BJ (cell line): ENCODE measurements at regions not wholly inside any gene's neighbourhood (a gene's known extent, or its start where the extent isn't known, plus 50 kb on each side); places are given as distances from the start of the nearest gene placed in this dataset.

Source experiments
- CTCF ChIA-PET: fragments of 350-600 bp; formaldehyde crosslinking; extraction: SDS; loops from one replicate; lab custom pipeline; 2021; ENCODE audit warnings: antibody characterized with exemption, inconsistent platforms; lab: Yijun Ruan, JAX
- POLR2A ChIA-PET: fragments of 300-600 bp; sonication (Branson Sonifier 250); formaldehyde crosslinking; extraction: SDS; loops from one replicate; lab custom pipeline; 2021; ENCODE audit warnings: antibody characterized with exemption; lab: Charles Lee
- DNase-seq: peaks from one replicate; pipeline ENCODE4 v3.0.0-alpha.2; 2011; ENCODE audit warnings: low read depth
- H3K27me3 ChIP-seq: 2 replicates; pipeline ENCODE4 v1.6.0; 2011; ENCODE audit warnings: low read length; ENCODE audit not compliant: control insufficient read depth, insufficient read depth
- H3K36me3 ChIP-seq: 2 replicates; pipeline ENCODE4 v1.5.1; 2011; ENCODE audit warnings: low read length; ENCODE audit not compliant: control insufficient read depth, insufficient read depth
- H3K4me3 ChIP-seq: 2 replicates; pipeline ENCODE4 v1.5.1; 2011; ENCODE audit warnings: low read depth, mild to moderate bottlenecking, control low read depth, low read length
- CTCF ChIP-seq: IDR thresholded peaks from 2 replicates; pipeline ENCODE4 v1.5.1; 2011; ENCODE audit warnings: low read depth, mild to moderate bottlenecking, control low read depth, inconsistent platforms, low read length, moderate library complexity; ENCODE audit not compliant: insufficient read depth

GRCh38 chr5:72599519-72600370, 92.5 kb upstream of the ZNF366 start:
- TF ChIP-seq CTCF: no peak
- Histone ChIP-seq H3K4me3 (no peak overlapping the region), H3K27me3 (no peaks in the 10 kb centered on the region), H3K36me3 (no peaks in the 10 kb centered on the region)
- no peak for DNase-seq
- ChIA-PET POLR2A (no interaction called here), CTCF (interaction anchor here (4.9 kb wide), 1 partner anchor 12 kb away, joined by 24 read pairs; no protein-coding TSS in a partner anchor)

GRCh38 chr5:72599065-72599433, 91.8 kb upstream of the ZNF366 start:
- TF ChIP-seq CTCF: no peak
- Histone ChIP-seq H3K4me3 (no peak overlapping the region), H3K27me3 (no peaks in the 10 kb centered on the region), H3K36me3 (no peaks in the 10 kb centered on the region)
- ChIA-PET CTCF (interaction anchor here (1.1 to 4.9 kb wide), 2 partner anchors 12 to 43 kb away, joined by 4 to 24 read pairs; no protein-coding TSS in a partner anchor), POLR2A (no interaction called here)
- no peak for DNase-seq

DNA sequence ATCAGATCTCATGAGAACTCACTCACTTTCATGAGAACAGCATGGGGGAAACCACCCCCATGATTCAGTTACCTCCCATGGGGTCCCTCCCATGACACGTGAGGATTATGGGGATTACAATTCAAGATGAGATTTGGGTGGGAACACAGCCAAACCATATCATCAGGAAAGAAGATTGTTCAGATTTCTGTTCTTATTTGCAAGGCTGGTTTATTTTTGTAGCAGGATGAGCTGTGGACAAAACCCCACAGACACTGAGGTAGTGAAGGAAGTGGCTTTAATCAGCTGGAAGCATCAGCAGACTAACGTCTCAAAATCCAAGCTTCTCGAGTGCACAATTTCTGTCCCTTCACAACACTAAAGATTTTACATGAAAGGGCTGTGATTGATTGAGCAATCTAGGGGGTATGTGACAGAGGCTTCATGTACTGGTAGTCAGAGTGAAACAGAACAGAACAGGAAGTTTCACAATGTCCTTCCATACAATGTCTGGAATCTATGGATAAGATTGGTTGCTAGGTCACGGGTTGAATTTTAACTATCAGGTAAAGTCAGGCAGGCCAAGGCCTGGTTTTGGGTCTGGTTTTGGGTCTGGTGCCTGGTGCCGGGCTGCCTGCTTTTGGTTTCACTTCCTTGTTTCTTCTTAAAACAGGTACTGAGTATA, 91.3 kb upstream of the ZNF366 start:
- H3K4me3 ChIP-seq: no peak overlapping the region
- ChIA-PET CTCF (interaction anchor here (1.1 to 4.9 kb wide), 2 partner anchors 13 to 43 kb away, joined by 4 to 24 read pairs; no protein-coding TSS in a partner anchor), POLR2A (no interaction called here)
- H3K27me3 ChIP-seq: no peaks in the 10 kb centered on the region
- no peaks in the 10 kb centered on the region for H3K36me3 ChIP-seq
- no peak for TF ChIP-seq CTCF
- no peak for DNase-seq

GRCh38 chr5:72597456-72597948, 90.3 kb upstream of the ZNF366 start:
- no peak overlapping the region for H3K4me3 ChIP-seq
- CTCF ChIA-PET: interaction anchor here (0.6 to 4.9 kb wide), 2 partner anchors 14 to 25 kb away, joined by 3 to 24 read pairs; no protein-coding TSS in a partner anchor
- POLR2A ChIA-PET: no interaction called here
- DNase-seq: no peak
- H3K36me3 ChIP-seq: no peaks in the 10 kb centered on the region
- TF ChIP-seq CTCF: no peak
- no peaks in the 10 kb centered on the region for H3K27me3 ChIP-seq

- no peak for TF ChIP-seq CTCF
- Histone ChIP-seq H3K36me3 (no peaks in the 10 kb centered on the region), H3K4me3 (no peak overlapping the region), H3K27me3 (no peaks in the 10 kb centered on the region)
- no peak for DNase-seq
- CTCF ChIA-PET: no interaction called here
- POLR2A ChIA-PET: no interaction called here
Measured at GRCh38 chr5:72596956-72597355, 89.7 kb upstream of the ZNF366 start.
